GM10248 (cell line): ENCODE measurements at regions not wholly inside any gene's neighbourhood (a gene's known extent, or its start where the extent isn't known, plus 50 kb on each side); places are given as distances from the start of the nearest gene placed in this dataset.
A peak's percentile ranks its signal among the peaks of the same experiment; 100 is the strongest.

Source experiments
- CTCF ChIA-PET: fragments of 300-600 bp; sonication (Branson Sonifier 250); formaldehyde crosslinking; extraction: SDS; loops from one replicate; lab custom pipeline; 2021; ENCODE audit warnings: antibody characterized with exemption; lab: Yijun Ruan, JAX
- POLR2A ChIA-PET: fragments of 350-650 bp; sonication (Branson Sonifier 250); formaldehyde crosslinking; extraction: SDS; loops from one replicate; lab custom pipeline; 2020; ENCODE audit warnings: antibody characterized with exemption; lab: Yijun Ruan, JAX
- DNase-seq: peaks from one replicate; pipeline ENCODE4 v3.0.0; 2012; ENCODE audit errors: extremely low spot score
- CTCF ChIP-seq: IDR thresholded peaks from 2 replicates; pipeline ENCODE4 v1.5.1; 2012; ENCODE audit warnings: mild to moderate bottlenecking, low read depth; ENCODE audit errors: extremely low read depth, missing control alignments, control extremely low read depth

DNA sequence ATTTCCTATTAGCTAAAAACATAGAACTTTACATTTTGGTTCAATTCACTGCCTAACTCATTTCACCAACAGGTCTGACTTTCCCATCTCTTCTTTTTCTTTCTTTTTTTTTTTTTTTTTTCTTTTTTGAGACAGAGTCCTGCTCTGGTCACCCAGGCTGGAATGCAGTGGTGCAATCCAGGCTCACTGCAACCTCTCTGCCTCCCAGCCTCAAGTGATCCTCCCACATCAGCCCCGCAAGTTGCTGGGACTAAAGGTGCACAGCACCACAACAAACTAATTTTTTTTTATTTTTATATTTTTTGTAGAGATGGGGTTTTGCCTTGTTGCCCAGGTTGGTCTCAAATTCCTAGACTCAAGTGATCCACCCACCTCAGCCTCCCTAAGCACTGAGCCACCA, 57.8 kb upstream of the HNRNPA3 start:
- ChIA-PET CTCF (interaction anchor here (1.7 kb wide), 1 partner anchor 1028 kb away, joined by 5 read pairs; no protein-coding TSS in a partner anchor), POLR2A (no interaction called here)
- DNase-seq, result no peak
- no peak for TF ChIP-seq CTCF

DNA sequence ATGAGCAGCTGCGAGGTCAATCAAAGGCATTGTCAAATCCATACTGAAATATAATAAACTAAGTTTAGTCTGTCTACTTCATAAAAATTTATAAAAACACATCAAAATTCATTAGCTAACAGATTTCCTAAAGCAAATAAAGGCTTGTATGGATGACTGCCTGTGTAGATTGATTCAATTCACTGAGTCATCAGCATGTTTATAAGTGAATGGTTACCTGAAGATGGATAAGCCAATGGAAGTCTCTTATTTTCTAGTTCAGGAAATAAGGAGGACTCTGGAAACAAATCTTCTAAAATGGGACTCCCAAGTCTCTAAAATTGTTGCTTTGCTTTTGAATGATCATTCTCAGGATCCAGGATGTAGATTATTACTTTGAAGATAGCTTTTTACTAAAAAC, 57.0 kb upstream of the HNRNPA3 start:
- POLR2A ChIA-PET, result no interaction called here
- TF ChIP-seq CTCF, result no peak
- no peak for DNase-seq
- CTCF ChIA-PET, result interaction anchor here (0.6 to 1.7 kb wide), 5 partner anchors 9 to 1029 kb away, joined by 3 to 13 read pairs (median 4); no protein-coding TSS in a partner anchor

DNA sequence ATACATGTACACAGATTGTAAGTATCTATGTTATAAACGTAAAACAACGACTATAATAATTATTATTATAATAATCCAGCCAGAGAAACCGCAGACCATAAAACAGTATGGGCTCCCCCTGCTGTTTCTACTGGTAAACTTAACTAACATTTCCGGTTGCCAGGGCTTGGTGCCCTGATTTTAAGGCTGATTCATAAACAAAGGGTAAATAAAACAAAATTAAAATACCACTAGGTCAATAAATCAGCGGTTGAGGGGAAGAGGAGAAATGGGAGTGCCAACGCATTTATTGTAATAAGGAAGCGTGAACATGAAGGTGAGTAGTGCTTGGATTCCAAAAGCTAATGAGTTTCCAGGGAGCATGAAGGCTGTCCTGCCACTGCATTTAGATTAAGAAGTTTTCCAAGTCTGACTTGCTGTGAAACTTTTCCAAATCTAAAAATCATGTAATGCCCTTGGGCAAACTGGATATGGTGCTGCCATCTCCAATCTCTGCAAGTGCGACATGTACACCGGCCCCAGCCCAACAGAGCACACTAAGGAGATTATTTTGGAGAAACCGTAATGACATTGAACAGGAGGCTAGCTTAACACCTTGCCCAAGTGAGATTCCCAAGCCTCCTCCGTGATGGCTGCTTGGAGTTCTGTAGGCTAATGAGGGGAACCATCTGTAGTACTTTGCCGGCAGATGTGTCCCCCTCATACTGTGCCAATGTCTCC, 50.7 kb upstream of the HNRNPA3 start:
- ChIA-PET POLR2A (no interaction called here), CTCF (interaction anchor here (0.8 to 6.5 kb wide), 11 partner anchors 13 to 1037 kb away, joined by 3 to 157 read pairs (median 4); no protein-coding TSS in a partner anchor)
- peak; percentile 36 for TF ChIP-seq CTCF
- DNase-seq, result no peak
